Astrocyte of the spinal cord (primary cell): ENCODE measurements at regions not wholly inside any gene's neighbourhood (a gene's known extent, or its start where the extent isn't known, plus 50 kb on each side); places are given as distances from the start of the nearest gene placed in this dataset.

ENCODE experiments used
- DNase-seq: peaks from one replicate; pipeline ENCODE4 v3.0.0; 2011; ENCODE audit warnings: low read depth, low spot score
- H3K4me3 ChIP-seq: 2 replicates; pipeline ENCODE4 v1.5.1; 2011; ENCODE audit warnings: low read depth, mild to moderate bottlenecking, low read length, moderate library complexity
- in situ Hi-C: cut with HindIII; loops from 2 replicates; pipeline ENCODE4 v1.10.0; 2017; ENCODE audit warnings: low sequenced_read_pairs
- TF ChIP-seq, protein P1 (sequence below): IDR thresholded peaks from 2 replicates; pipeline ENCODE4 v1.5.1; 2012; ENCODE audit warnings: low read depth, mild to moderate bottlenecking, low read length, inconsistent platforms

DNA sequence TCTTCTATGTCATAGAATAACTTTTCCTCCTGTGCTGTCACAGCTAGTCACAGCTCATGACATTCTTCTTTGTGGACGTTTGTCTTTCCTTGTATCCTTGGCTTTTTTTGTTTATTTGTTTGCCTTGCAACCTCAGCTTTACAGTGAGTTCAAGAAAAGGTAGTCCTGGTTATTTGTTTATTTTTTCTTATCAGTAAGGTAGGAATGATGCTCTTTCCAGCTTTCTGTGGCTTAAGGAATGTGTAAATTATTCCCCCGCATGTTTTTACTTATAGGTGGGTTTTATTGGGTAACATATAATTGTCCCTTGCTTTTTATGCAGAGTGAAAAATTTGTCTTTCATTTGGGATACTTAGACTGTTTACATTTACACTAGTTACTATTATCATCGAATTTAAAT, 1673.6 kb upstream of the FLRT2 start:
- in situ Hi-C loops = no loop called here
- TF ChIP-seq, protein P1, sequence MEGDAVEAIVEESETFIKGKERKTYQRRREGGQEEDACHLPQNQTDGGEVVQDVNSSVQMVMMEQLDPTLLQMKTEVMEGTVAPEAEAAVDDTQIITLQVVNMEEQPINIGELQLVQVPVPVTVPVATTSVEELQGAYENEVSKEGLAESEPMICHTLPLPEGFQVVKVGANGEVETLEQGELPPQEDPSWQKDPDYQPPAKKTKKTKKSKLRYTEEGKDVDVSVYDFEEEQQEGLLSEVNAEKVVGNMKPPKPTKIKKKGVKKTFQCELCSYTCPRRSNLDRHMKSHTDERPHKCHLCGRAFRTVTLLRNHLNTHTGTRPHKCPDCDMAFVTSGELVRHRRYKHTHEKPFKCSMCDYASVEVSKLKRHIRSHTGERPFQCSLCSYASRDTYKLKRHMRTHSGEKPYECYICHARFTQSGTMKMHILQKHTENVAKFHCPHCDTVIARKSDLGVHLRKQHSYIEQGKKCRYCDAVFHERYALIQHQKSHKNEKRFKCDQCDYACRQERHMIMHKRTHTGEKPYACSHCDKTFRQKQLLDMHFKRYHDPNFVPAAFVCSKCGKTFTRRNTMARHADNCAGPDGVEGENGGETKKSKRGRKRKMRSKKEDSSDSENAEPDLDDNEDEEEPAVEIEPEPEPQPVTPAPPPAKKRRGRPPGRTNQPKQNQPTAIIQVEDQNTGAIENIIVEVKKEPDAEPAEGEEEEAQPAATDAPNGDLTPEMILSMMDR = no peak
- DNase-seq = no peak
- H3K4me3 ChIP-seq = no peak overlapping the region

DNA sequence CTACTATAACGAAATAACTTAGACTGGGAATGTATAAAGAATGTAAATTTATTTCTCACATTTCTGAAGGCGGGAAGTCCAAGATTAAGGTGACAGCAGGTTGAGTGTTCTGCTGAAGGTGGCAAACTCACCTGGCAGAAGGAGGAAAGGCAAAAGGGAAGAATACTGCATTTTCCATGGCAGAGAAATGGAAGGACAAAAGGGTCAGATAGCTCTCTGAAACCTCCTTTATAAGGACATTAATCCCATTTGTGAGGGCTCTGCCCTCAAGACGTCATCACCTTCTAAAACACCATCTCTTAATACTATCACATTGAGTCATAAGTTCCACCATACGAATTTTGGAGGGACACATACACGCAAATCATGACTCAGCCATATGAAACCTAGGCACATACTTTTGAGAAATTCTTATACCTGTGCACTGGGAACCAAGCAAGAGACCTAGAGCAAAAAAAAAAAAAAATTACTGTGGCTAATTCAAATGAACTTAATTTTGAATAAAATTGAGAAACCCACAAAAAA, 1669.3 kb upstream of the FLRT2 start:
- TF ChIP-seq, protein P1 = no peak
- H3K4me3 ChIP-seq = no peak overlapping the region
- in situ Hi-C loops = no loop called here
- DNase-seq = no peak

DNA sequence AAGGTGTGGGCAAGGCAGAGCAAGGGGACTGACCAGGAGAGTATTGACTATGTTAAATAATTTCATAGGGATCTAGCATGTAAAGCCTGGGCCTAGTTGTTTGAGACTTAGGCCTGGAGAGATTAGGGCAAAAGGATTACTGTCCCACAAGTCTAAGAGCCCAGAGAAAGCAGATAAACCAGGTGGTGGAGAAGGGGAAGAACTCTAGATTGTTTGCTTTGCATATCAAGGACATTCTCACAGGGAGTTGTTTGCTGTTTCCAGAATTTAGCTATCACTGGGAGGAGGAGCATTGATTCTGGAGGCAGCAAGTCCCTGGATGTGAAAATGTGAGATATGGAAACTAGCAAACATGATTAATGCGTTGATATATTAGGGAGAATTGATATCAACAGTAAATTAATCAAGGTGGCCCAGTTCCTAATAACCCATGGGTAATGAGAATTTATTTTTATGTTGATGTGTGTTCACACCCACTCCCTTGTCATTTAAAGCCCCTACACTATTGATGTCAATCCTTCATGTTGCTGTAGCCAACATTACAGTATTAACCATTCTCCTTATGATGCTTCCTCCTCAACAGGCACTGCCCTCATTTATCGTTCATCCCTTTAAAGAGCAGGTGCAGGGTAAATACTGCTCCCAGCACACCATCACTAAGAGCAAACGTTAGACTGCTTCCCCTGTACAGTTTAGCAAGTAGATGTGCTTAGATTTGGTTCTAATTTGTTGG, 1666.7 kb upstream of the FLRT2 start:
- in situ Hi-C loops = no loop called here
- no peak for DNase-seq
- no peak overlapping the region for H3K4me3 ChIP-seq
- TF ChIP-seq, protein P1 = no peak

DNA sequence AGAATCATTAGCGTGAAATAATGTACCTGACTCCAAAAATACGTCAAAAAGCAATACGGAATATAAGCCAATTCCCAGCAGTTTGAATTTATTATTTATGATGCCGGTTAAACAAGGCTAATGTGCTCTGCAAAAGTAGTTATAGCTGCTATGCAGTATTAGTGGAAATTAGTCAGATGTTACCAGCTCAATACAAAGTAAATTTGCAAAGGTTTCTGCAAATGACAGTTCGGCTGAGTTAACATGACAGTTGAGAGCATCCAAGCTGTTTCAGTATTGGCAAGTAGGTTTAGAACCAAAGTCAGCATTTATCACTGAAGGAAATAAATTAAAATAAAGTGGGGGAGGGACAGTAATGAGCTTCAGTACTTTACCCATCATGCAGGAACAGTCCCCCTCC, 1665.8 kb upstream of the FLRT2 start:
- in situ Hi-C loops = no loop called here
- DNase-seq = no peak
- TF ChIP-seq, protein P1 = no peak
- no peak overlapping the region for H3K4me3 ChIP-seq

DNA sequence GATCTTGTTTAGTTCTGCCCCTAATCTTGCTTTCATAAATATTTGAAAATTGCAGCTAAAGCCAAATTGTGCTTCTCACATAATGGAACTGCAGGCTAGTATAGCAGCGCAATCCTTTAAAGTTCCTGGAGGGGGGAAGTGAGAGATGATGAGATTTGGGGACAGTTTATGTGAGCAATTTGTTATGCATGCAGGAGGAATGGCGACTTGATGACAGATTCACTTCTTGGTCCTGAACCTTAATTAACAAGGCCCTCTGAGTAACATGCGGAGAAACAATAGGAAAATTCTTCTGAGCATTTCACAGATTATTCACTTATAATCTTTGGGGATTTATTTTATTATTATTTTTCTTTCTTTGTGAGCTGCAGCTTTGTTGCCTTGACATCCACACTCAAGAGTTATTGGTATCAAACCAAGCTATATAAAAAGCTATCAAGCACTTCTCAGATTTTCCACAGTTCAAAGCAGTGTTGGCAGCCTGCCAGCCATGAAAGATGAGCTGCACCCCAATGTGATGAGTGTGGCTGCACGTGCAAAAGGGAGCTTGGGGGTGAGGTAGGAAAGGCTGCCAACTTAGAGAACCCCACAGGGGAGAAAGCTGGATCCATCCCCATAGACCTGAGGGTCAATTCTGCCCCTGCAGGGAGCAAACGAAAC, 1662.2 kb upstream of the FLRT2 start:
- TF ChIP-seq, protein P1 = no peak
- no peak for DNase-seq
- in situ Hi-C loops = no loop called here
- no peak overlapping the region for H3K4me3 ChIP-seq

DNA sequence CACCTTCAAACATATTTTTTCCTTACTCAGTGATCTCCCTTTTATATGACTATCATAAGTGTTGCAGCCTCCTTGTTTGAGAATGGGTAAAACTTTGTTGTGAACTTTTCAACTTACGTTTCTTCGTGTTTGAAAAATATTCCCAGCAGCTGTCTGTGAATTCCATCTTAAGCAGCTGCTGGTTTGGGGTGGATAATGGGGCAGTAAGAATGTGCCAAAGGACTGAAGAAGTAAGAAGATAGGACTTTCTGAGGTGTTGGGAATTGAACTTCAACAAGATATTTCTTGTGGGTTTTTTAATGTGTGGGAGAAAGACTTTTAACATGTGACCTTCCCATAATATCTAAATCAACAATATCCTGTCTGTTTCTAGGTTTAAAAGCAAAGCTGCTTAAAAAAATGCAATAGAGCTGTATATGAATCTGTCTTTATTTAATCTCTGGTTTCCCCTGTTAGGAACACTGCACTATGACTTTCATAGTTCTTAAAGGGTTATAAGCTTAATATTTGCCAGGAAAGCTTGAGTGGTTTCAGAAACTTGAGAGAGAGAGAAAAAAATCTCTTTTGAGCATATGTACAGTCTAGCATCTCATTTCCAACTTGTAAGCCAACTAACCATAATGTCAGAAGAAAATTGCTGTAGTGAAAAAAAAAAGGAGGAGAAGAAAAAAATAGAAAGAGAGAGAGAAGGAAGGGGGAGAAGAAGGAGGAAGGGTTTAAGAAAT, 1659.2 kb upstream of the FLRT2 start:
- TF ChIP-seq, protein P1 = no peak
- DNase-seq = no peak
- in situ Hi-C loops = no loop called here
- H3K4me3 ChIP-seq = no peak overlapping the region
